CD4-positive, alpha-beta T cell treated with Interleukin-1 beta for 1 hour (primary cell): ENCODE measurements at regions not wholly inside any gene's neighbourhood (a gene's known extent, or its start where the extent isn't known, plus 50 kb on each side); places are given as distances from the start of the nearest gene placed in this dataset.

Experiments
- DNase-seq, 2 donors: peaks; one replicate each; pipeline ENCODE4 v3.0.0-alpha.2; 2020 to 2022

DNA sequence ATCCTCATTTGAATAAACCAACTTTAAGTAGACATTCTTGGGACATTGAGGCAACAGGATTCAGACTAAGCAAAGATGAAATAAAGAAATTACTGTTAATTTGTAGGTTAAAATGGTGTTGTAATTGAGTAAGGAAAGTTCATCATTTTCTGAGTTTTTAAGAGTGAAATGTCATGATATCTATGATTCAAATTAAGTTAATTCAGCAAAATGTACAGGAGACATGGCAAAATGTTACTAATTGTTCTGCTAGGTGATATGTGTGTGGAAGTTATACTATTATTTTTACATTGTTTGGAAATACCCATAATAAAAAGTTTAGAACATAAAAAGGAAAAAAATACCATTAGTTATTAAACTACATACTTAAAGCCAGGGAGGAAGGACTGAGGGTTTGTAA lies 55.0 kb upstream of the EGLN3 start:
- DNase-seq, result no peak

DNA sequence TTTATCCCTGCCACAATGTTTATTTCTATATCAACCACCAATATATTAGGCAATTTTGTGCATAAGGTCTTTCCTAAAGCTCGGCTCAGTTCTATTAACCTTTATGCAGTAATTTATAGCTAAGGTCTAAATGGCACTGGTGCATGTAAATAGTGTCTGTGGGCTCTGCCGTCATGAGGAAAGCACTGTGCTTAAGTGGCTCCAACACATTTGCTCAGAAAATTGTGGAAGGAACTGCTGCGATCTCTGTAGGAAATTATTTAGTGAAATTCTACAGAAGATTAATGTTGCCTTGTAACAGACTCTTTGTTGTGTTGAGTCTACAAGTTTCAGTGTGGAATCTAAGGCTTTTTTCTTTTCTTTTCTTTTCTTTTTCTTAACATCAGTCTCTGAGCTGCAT lies 54.0 kb upstream of the EGLN3 start:
- DNase-seq, result no peak

DNA sequence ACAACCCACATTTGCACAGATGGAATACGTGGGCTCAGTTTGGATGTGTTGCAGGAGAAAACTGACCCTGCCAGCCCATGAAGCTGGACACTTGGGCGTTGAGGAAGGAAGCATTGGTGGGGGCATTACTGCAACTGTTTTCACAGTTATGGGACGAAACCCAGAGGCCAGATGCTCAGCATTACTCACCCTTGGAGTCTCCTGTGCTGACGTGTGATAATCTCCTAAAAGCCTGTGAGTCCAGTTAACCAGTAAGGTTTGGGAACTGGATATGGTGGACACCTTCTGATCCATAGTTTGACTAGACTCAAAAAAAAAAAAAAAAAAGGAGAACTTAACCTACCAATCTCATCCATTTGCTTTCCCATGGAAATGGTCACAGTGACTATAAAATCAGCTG lies 52.8 kb upstream of the EGLN3 start:
- DNase-seq, result no peak

DNA sequence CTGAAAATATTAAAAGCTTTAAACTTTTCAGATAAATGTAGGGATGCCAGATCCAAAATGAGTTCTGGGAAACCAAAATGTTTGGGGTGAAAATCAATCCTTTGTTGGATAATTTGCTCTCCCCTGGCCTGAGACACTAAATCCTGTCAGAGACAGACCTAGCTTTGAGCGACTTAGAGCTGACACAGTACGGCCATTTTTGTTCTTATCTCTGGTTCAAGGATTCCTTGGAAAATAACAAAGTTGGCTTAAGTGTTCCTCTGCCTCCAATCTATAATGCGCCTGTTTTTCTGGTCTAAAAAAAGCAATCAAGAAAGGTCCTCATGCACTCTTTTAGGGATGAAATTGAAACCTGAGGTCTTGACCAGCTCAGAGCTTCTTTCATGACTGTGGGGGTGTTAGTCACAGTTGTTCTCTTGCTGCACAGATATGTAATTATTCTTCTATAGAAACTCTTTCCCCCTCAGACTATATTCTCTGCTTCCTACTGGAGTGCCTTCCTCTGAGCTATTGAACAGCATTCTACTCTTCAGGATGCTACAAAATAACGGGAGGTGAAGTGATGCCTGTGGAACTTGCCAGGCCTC lies 52.3 kb upstream of the EGLN3 start:
- no peak for DNase-seq
